Activated CD8-positive, alpha-beta T cell treated with anti-CD3 and anti-CD28 coated beads for 36 hours (primary cell): ENCODE measurements at regions not wholly inside any gene's neighbourhood (a gene's known extent, or its start where the extent isn't known, plus 50 kb on each side); places are given as distances from the start of the nearest gene placed in this dataset.
"Not testable (repeated sequence)": the region's sequence is repeated elsewhere in the genome, so short reads cannot be mapped to it uniquely, and the experiment has no call there.

ENCODE experiments used
- ATAC-seq: fragments of 200-7000 bp; cut with Tn5 transposase; one replicate; pipeline ENCODE4 v1.10.0; 2021; ENCODE audit warnings: mild to moderate bottlenecking, moderate library complexity
- CTCF ChIA-PET: fragments of 350-600 bp; sonication (Branson Sonifier 250); formaldehyde crosslinking; loops from one replicate; lab custom pipeline; 2021; ENCODE audit warnings: antibody characterized with exemption; lab: Charles Lee
- POLR2A ChIA-PET: fragments of 350-600 bp; sonication (Branson Sonifier 250); formaldehyde crosslinking; loops from one replicate; lab custom pipeline; 2021; ENCODE audit warnings: antibody characterized with exemption; lab: Charles Lee
- DNase-seq: peaks from one replicate; pipeline ENCODE4 v3.0.0-alpha.2; 2020
- H3K27ac Mint-ChIP-seq: one replicate; pipeline ENCODE4 v1.8.0; 2021; ENCODE audit warnings: mild to moderate bottlenecking, mixed read lengths
- H3K27me3 Mint-ChIP-seq: one replicate; pipeline ENCODE4 v1.8.0; 2021; ENCODE audit warnings: mixed read lengths
- H3K36me3 Mint-ChIP-seq: one replicate; pipeline ENCODE4 v1.8.0; 2021; ENCODE audit warnings: low read depth, mixed read lengths
- H3K4me1 Mint-ChIP-seq: one replicate; pipeline ENCODE4 v1.8.0; 2021; ENCODE audit warnings: low read depth, mixed read lengths
- H3K4me3 Mint-ChIP-seq: one replicate; pipeline ENCODE4 v1.8.0; 2021; ENCODE audit warnings: mild to moderate bottlenecking, moderate library complexity, mixed read lengths
- H3K9me3 Mint-ChIP-seq: one replicate; pipeline ENCODE4 v1.8.0; 2021; ENCODE audit warnings: mixed read lengths
- intact Hi-C: fragments of 100-400 bp; cut with micrococcal nuclease; formaldehyde crosslinking; loops from one replicate; pipeline ENCODE4 v1.10.0; 2022
- TF ChIP-seq, protein P1 (sequence below): fragments of 200-600 bp; IDR thresholded peaks from one replicate; pipeline ENCODE4 v1.8.0; 2022; ENCODE audit warnings: antibody characterized with exemption, mild to moderate bottlenecking

DNA sequence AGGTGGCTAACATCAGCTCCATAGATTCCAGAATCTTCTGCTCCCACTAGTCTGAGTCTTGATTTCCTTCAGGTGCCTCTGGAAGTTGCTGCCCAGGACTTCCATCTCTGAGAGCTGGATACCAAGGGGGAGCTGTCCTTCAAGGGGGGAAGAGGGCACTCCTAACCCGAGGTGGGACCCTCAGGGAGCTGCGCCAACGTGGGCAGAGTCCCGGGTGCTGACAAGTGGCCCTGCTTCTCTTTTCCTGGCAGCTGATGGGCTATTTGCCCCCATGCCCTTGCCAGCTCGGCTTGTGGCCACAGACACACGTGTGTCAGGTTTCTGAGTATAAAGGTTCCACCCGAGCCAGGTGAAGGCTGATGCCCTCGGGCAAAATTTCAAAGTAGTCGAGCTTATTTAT, 272.5 kb downstream of the TTC8 start:
- Mint-ChIP-seq H3K27me3 (peaks cover 3% of the 10 kb centered on the region), H3K9me3 (no peaks in the 10 kb centered on the region), H3K4me3 (no peak overlapping the region), H3K36me3 (no peaks in the 10 kb centered on the region), H3K4me1 (no peaks in the 10 kb centered on the region), H3K27ac (no peak overlapping the region)
- TF ChIP-seq, protein P1, sequence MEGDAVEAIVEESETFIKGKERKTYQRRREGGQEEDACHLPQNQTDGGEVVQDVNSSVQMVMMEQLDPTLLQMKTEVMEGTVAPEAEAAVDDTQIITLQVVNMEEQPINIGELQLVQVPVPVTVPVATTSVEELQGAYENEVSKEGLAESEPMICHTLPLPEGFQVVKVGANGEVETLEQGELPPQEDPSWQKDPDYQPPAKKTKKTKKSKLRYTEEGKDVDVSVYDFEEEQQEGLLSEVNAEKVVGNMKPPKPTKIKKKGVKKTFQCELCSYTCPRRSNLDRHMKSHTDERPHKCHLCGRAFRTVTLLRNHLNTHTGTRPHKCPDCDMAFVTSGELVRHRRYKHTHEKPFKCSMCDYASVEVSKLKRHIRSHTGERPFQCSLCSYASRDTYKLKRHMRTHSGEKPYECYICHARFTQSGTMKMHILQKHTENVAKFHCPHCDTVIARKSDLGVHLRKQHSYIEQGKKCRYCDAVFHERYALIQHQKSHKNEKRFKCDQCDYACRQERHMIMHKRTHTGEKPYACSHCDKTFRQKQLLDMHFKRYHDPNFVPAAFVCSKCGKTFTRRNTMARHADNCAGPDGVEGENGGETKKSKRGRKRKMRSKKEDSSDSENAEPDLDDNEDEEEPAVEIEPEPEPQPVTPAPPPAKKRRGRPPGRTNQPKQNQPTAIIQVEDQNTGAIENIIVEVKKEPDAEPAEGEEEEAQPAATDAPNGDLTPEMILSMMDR, result no peak
- intact Hi-C loops, result no loop called here
- ATAC-seq (no peak), DNase-seq (no peak)
- ChIA-PET CTCF (interaction anchor here (1.2 kb wide), 1 partner anchor 9 kb away, joined by 4 read pairs; no protein-coding TSS in a partner anchor), POLR2A (no interaction called here)

DNA sequence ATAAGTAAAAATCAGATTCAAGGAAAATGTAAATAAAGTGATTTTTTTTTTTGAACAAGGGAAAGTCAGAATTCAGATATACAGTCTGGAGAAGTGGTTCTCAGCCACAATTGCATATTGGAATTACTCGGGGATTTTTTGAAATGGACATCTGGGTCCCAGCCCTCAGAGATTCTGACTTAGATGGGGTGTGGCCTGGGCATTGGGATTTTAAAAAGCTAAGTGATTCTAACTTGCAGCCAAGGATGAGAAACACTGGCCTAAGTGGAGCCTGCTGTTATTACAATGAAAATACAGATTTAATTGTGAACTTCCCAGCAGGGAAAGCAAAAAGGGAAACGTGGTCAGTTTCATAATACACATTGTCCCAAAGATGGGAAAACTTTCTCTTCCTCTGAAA, 273.8 kb downstream of the TTC8 start:
- H3K27me3 Mint-ChIP-seq, result peaks cover 7% of the 10 kb centered on the region
- DNase-seq (no peak), ATAC-seq (no peak)
- CTCF ChIA-PET, result no interaction called here
- no peak overlapping the region for H3K27ac Mint-ChIP-seq
- no peaks in the 10 kb centered on the region for H3K9me3 Mint-ChIP-seq
- TF ChIP-seq, protein P1, result no peak
- no peaks in the 10 kb centered on the region for H3K36me3 Mint-ChIP-seq
- H3K4me3 Mint-ChIP-seq, result no peak overlapping the region
- POLR2A ChIA-PET, result no interaction called here
- H3K4me1 Mint-ChIP-seq, result no peaks in the 10 kb centered on the region
- intact Hi-C loops, result no loop called here

DNA sequence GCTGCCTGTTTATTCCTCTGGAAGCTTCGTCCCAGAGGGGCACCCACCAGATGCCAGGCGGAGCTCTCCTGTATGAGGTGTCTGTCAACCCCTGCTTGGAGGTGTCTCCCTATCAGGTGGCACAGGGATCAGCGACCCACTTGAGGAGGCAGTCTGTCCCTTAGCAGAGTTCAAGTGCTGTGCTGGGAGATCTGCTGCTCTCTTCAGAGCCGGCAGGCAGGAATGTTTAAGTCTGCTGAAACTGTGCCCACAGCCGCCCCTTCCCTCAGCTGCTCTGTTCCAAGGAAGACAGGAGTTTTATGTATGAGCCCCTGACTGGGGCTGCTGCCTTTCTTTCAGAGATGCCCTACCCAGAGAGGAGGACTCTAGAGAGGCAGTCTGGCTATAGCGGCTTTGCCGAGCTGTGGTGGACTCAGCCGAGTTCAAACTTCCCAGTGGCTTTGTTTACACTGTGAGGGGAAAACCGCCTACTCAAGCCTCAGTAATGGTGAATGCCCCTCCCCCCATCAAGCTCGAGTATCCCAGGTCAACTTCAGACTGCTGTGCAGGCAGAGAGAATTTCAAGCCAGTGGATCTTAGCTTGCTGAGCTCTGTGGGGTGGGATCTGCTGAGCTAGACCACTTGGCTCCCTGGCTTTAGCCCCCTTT, 279.8 kb downstream of the TTC8 start:
- H3K36me3 Mint-ChIP-seq, H3K4me1 Mint-ChIP-seq, POLR2A ChIA-PET, CTCF ChIA-PET, ATAC-seq, H3K9me3 Mint-ChIP-seq, H3K4me3 Mint-ChIP-seq, intact Hi-C loops, DNase-seq, H3K27ac Mint-ChIP-seq: not testable (repeated sequence)
- peaks cover 16% of the 10 kb centered on the region for H3K27me3 Mint-ChIP-seq

DNA sequence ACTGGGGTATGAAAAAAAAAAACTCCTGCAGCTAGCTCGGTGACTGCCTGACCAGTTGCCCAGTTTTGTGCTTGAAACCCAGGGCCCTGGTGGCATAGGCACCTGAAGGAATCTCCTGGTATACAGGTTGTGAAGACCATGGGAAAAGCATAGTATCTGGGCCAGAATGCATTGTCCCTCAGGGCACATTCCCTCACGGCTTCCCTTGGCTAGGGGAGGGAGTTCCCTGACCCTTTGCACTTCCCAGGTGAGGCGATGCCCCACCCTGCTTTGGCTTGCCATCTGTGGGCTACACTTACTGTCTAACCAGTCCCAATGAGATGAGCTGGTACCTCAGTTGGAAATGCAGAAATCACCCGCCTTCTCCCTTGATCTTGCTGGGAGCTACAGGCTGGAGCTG, 280.4 kb downstream of the TTC8 start:
- H3K4me3 Mint-ChIP-seq, H3K4me1 Mint-ChIP-seq, ATAC-seq, intact Hi-C loops, POLR2A ChIA-PET, DNase-seq, CTCF ChIA-PET, H3K9me3 Mint-ChIP-seq, H3K27ac Mint-ChIP-seq, H3K36me3 Mint-ChIP-seq: not testable (repeated sequence)
- H3K27me3 Mint-ChIP-seq, result peaks cover 15% of the 10 kb centered on the region
